Breast epithelium (tissue), 4 donors: ENCODE measurements at regions not wholly inside any gene's neighbourhood (a gene's known extent, or its start where the extent isn't known, plus 50 kb on each side); places are given as distances from the start of the nearest gene placed in this dataset.

ENCODE experiments used
- DNase-seq, 2 donors: peaks; one replicate each; pipeline ENCODE4 v3.0.0-alpha.2; 2019; ENCODE audit warnings: low spot score in 2 of 2
- H3K27ac ChIP-seq, 2 donors: fragments of 200-600 bp; sonication (generic) in 1 of 2; one replicate each; pipeline ENCODE4 v1.5.1; 2016 to 2019; ENCODE audit warnings: mild to moderate bottlenecking in 1 of 2
- H3K27me3 ChIP-seq, 2 donors: fragments of 200-600 bp; sonication (generic) in 1 of 2; one replicate each; pipeline versions ENCODE4 v1.5.1 to v1.6.0; 2017 to 2019; ENCODE audit warnings: control low read depth in 1 of 2, mild to moderate bottlenecking in 1 of 2
- H3K36me3 ChIP-seq: fragments of 200-600 bp; one replicate; pipeline ENCODE4 v1.5.1; 2019
- H3K4me1 ChIP-seq, 2 donors: fragments of 200-600 bp; sonication (generic); one replicate each; pipeline ENCODE4 v1.5.1; 2016 to 2019; ENCODE audit warnings: control low read depth in 1 of 2
- H3K4me3 ChIP-seq, 3 donors: fragments of 200-600 bp; sonication (generic); 1 replicate in 2 of 3; 2 replicates in 1 of 3; pipeline ENCODE4 v1.5.1; 2016 to 2019; ENCODE audit warnings: mild to moderate bottlenecking in 3 of 3, moderate library complexity in 2 of 3
- H3K9me3 ChIP-seq, 2 donors: fragments of 200-600 bp; sonication (generic) in 1 of 2; one replicate each; pipeline ENCODE4 v1.5.1; 2016 to 2019; ENCODE audit warnings: control low read depth in 1 of 2
- CTCF ChIP-seq, 3 donors: fragments of 450-650 bp; IDR thresholded peaks; one replicate each; pipeline ENCODE4 v1.5.1; 2016 to 2017; ENCODE audit warnings: antibody characterized with exemption in 3 of 3, mild to moderate bottlenecking in 3 of 3, moderate library complexity in 3 of 3
- POLR2A ChIP-seq: fragments of 450-650 bp; IDR thresholded peaks from one replicate; pipeline ENCODE4 v1.6.1; 2016; ENCODE audit warnings: antibody characterized with exemption, mild to moderate bottlenecking, moderate library complexity
- POLR2AphosphoS5 ChIP-seq, 3 donors: sonication (generic); formaldehyde crosslinking; IDR thresholded peaks; one replicate each; pipeline ENCODE4 v1.6.1; 2017; ENCODE audit warnings: antibody characterized with exemption in 3 of 3
- intact Hi-C: fragments of 100-400 bp; cut with DNase I; formaldehyde crosslinking; loops from one replicate; pipeline ENCODE4 v1.15.1; 2023; ENCODE audit warnings: low total_unique reads

GRCh38 chrX:10726647-10727046, 106.3 kb upstream of the MID1 start:
- H3K9me3 ChIP-seq = no peaks in the 10 kb centered on the region
- no peaks in the 10 kb centered on the region for H3K4me1 ChIP-seq
- DNase-seq = peak in 1 of 2 donors; percentile 50
- no peaks in the 10 kb centered on the region for H3K36me3 ChIP-seq
- H3K27ac ChIP-seq = no peak overlapping the region
- TF ChIP-seq POLR2A = no peak
- peaks cover 0 to 16% of the 10 kb centered on the region in 2 donors for H3K27me3 ChIP-seq
- intact Hi-C loops = no loop called here
- H3K4me3 ChIP-seq = no peak overlapping the region

- intact Hi-C loops = no loop called here
- no peaks in the 10 kb centered on the region for H3K9me3 ChIP-seq
- no peak for TF ChIP-seq CTCF (IDR thresholded peaks at IDR 0.05)
- TF ChIP-seq POLR2AphosphoS5 (IDR thresholded peaks at IDR 0.05) = no peak
- TF ChIP-seq POLR2A = no peak
- no peaks in the 10 kb centered on the region for H3K4me1 ChIP-seq
- no peak for DNase-seq
- no peak overlapping the region for H3K27ac ChIP-seq
- no peak overlapping the region for H3K4me3 ChIP-seq
- no peaks in the 10 kb centered on the region for H3K36me3 ChIP-seq
- H3K27me3 ChIP-seq = peaks cover 0 to 9% of the 10 kb centered on the region in 2 donors
These were observed 108.5 kb upstream of the MID1 start for GRCh38 chrX:10728806-10729389.

- Histone ChIP-seq H3K27ac (no peak overlapping the region), H3K36me3 (no peaks in the 10 kb centered on the region), H3K4me1 (no peaks in the 10 kb centered on the region), H3K27me3 (peaks cover 0 to 10% of the 10 kb centered on the region in 2 donors), H3K4me3 (no peak overlapping the region), H3K9me3 (no peaks in the 10 kb centered on the region)
- intact Hi-C loops = no loop called here
- TF ChIP-seq POLR2A (no peak), CTCF (IDR thresholded peaks at IDR 0.05) (no peak), POLR2AphosphoS5 (IDR thresholded peaks at IDR 0.05) (no peak)
- no peak for DNase-seq
These were observed 119.0 kb upstream of the MID1 start for GRCh38 chrX:10739426-10739825.

GRCh38 chrX:10741003-10741402, 120.6 kb upstream of the MID1 start:
- no peak for TF ChIP-seq CTCF (IDR thresholded peaks at IDR 0.05)
- no peak for TF ChIP-seq POLR2A
- H3K27me3 ChIP-seq = peaks cover 0 to 10% of the 10 kb centered on the region in 2 donors
- H3K4me1 ChIP-seq = no peaks in the 10 kb centered on the region
- DNase-seq = no peak
- H3K4me3 ChIP-seq = no peak overlapping the region
- no peaks in the 10 kb centered on the region for H3K9me3 ChIP-seq
- H3K36me3 ChIP-seq = no peaks in the 10 kb centered on the region
- no peak overlapping the region for H3K27ac ChIP-seq
- intact Hi-C loops = no loop called here

- Histone ChIP-seq H3K9me3 (no peaks in the 10 kb centered on the region), H3K36me3 (no peaks in the 10 kb centered on the region), H3K4me1 (no peaks in the 10 kb centered on the region), H3K27me3 (peaks cover 0 to 10% of the 10 kb centered on the region in 2 donors), H3K27ac (no peak overlapping the region), H3K4me3 (no peak overlapping the region)
- no peak for TF ChIP-seq POLR2A
- TF ChIP-seq CTCF (IDR thresholded peaks at IDR 0.05) = no peak
- TF ChIP-seq POLR2AphosphoS5 (IDR thresholded peaks at IDR 0.05) = no peak
- intact Hi-C loops = no loop called here
- DNase-seq = no peak
These were observed 121.2 kb upstream of the MID1 start for GRCh38 chrX:10741550-10741949.

- Histone ChIP-seq H3K27ac (no peak overlapping the region), H3K36me3 (no peaks in the 10 kb centered on the region), H3K4me1 (no peaks in the 10 kb centered on the region), H3K9me3 (no peaks in the 10 kb centered on the region), H3K27me3 (peaks cover 0 to 11% of the 10 kb centered on the region in 2 donors), H3K4me3 (no peak overlapping the region)
- TF ChIP-seq CTCF (IDR thresholded peaks at IDR 0.05) (no peak), POLR2AphosphoS5 (IDR thresholded peaks at IDR 0.05) (no peak), POLR2A (no peak)
- intact Hi-C loops = no loop called here
- DNase-seq = no peak
These were observed 123.1 kb upstream of the MID1 start for GRCh38 chrX:10743476-10743875.
